GM18873 (cell line): ENCODE measurements at regions not wholly inside any gene's neighbourhood (a gene's known extent, or its start where the extent isn't known, plus 50 kb on each side); places are given as distances from the start of the nearest gene placed in this dataset.

Experiments used
- ATAC-seq: cut with Tn5 transposase; IDR thresholded peaks from one replicate; pipeline ENCODE4 v1.9.1; 2021; ENCODE audit warnings: mild to moderate bottlenecking, moderate library complexity, moderate number of reproducible peaks; ENCODE audit not compliant: unreplicated experiment, low FRiP score

DNA sequence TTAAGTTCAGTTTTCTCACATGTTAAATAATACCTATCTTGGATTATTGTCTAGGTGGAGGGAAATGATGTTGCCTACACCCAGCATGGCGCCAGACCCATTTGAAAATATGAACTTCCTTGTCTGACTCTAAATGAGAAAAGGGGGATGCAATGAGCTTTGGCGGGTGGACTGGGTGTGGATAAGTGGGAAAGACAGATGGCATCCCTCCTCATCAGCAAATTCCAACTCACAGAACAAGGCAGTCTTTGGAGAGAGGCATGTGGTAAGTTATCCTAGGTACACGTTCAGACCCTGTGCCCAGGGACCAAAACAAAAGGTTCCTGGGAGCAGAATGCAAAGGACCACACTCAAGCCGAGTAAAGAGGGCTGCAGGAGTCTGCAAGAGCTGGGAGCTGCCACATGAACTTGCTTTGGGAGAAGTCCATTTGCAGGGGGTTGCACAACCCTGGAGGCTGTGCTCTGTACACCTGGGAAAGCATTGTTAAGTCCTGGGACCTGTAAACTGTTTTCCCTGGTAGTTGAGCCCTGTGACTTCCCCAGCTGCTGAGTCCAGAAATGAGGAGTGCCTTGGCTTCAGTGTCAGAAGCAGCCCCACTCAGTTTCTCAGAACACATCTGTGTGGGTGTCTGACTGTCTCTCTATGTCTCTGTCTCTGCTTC lies 102.3 kb upstream of the TPM1 start:
- ATAC-seq = no peak

DNA sequence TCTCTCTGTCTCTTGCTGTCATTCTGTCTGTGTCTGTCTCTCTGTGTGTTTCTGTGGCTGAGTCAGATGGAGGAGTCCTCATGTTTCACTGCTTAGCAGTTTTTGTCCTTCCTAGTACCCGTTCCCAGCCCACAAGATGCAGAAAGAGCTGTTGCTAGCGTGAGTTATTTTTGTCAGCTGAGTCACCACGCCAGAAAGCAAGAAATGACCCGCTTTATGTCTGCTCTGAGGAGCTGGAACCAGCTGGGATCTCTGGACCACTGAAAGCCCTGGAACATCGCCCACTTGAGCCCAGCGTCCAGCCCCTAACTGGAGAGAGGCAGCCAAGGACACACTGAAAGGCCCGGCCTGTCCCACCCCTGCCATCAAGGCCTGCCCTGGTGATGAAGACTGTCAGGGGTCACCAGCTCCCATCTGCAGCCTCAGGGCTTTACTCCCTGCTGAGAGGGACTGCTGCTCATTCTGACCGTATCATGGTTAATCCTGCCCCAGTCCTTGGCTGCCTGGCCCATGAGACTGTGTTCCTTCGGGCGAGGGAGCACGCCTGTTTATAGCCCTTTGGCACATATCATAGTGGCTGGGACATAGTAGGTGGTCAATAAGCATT lies 101.7 kb upstream of the TPM1 start:
- no peak for ATAC-seq

GRCh38 chr15:62941699-62942098 lies 100.8 kb upstream of the TPM1 start:
- ATAC-seq = no peak

- no peak for ATAC-seq
These were observed 100.1 kb upstream of the TPM1 start for GRCh38 chr15:62942428-62942827.

DNA sequence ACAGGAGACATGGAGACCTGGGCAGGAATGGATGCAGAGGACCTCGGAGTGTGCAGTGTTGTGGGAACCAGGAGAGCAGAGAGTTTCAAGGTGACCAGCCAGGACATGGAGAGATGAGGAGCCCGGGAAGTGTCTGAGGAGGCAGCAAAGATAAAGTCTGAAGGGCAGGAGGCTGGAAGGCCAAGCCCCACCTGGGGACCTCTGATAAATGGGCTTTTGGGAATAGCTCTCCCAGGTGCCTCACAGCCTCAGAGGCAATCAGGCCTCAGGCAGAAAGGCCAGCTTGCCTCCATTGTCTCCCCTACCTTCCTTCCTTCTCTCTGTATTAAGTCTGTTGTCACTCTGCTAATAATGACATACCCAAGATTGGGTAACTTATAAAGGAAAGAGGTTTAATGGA lies 97.5 kb upstream of the TPM1 start:
- no peak for ATAC-seq

GRCh38 chr15:62945760-62946159 lies 96.8 kb upstream of the TPM1 start:
- no peak for ATAC-seq

- ATAC-seq = no peak
These were observed 95.6 kb upstream of the TPM1 start for GRCh38 chr15:62946940-62947339.

DNA sequence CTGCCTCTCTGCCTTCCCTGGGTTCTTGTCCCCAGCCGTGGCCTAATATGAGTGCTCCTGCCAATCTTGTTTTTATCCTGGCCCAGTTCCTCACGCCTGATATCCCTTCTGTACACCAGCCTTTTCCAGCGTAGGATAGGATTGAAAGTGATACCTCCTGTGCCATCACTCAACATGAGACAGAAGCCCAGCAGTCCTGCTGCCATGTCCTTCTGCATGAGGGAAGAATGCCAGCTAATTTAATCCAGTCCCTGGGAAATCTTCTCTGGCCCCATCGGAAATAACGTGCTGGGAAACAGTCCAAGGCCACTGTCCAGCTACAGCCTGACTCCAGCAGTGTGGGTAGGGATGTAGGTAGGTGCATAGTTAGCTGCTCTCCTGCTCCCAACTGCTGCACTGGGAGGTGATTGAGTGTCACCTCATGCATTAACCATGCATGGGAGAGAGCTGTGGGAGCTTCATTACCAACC lies 92.0 kb upstream of the TPM1 start:
- no peak for ATAC-seq

GRCh38 chr15:62951481-62951880 lies 91.1 kb upstream of the TPM1 start:
- no peak for ATAC-seq

DNA sequence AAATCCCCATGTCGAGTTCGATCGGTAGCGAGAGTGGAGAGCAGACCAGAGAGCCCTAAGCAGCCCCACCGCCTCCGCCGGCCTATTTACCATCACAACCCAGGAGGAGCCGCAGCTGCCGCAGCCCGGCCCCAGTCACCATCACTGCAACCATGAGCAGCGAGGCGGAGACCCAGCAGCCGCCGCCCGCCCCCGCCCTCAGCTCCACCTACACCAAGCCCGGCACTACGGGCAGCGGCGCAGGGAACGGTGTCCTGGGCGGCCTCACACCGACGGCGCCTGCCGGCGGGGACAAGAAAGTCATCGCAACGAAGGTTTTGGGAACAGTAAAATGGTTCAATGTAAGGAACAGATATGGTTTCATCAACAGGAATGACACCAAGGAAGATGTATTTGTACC lies 89.5 kb upstream of the TPM1 start:
- no peak for ATAC-seq

DNA sequence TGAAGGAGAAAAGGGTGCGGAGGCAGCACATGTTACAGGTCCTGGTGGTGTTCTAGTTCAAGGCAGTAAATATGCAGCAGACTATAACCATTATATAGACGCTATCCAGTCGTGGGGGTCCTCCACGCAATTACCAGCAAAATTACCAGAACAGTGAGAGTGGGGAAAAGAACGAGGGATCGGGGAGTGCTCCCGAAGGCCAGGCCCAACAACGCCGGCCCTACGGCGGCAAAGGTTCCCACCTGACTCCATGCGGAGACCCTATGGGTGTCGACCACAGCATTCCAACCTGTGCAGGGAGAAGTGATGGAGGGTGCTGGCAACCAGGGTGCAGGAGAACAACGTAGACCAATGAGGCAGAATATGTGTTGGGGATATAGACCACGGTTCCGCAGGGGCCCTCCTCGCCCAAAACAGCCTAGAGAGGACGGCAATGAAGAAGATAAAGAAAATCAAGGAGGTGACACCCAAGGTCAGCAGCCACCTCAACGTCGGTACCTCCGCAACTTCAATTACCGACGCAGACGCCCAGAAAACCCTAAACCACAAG lies 89.0 kb upstream of the TPM1 start:
- ATAC-seq = no peak

DNA sequence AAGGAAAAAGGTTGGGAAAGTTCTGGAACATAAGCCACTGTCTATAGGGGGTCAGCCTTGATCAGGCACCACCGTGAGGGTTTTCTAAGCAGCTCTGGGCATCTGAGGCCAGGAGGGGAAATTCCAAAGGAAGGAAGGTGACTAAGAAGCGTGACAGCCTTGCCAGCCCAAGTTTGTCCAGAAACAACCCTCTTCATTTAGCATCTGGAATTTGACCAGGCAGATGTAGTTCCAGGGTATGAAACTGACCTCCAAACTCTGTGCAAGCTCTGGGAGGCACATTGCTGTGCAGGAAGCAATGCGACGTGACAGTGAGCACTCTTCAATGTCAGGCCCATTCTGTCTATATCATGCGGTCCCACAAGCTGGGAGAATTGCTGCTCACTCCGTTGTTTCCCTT lies 85.4 kb upstream of the TPM1 start:
- ATAC-seq = no peak

- no peak for ATAC-seq
These were observed 83.8 kb upstream of the TPM1 start for GRCh38 chr15:62958528-62959363.

- ATAC-seq = no peak
These were observed 81.4 kb upstream of the TPM1 start for GRCh38 chr15:62961134-62961533.

GRCh38 chr15:62962101-62962995 lies 80.2 kb upstream of the TPM1 start:
- ATAC-seq = no peak

DNA sequence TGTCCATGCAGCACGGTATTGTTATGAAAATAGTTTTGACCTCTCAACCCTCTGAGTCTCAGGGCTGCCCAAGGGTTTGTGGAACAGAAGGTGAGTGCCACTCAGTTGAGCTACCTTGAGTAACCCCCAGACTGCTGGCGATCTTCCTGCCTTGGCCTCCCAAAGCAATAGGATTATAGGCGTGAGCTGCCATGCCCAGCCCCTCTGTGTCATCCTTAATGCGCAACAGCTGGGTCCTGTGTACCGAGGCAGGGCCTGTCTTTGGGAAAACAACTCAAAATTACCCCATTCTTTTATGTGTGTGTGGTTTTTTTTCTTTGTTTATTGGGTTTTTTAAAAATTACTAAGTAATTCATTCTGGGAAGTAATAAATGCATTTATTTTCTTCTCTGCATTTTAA lies 78.3 kb upstream of the TPM1 start:
- ATAC-seq = no peak

- ATAC-seq = no peak
These were observed 76.1 kb upstream of the TPM1 start for GRCh38 chr15:62966294-62967078.

- ATAC-seq = no peak
These were observed 73.8 kb upstream of the TPM1 start for GRCh38 chr15:62968699-62969098.

DNA sequence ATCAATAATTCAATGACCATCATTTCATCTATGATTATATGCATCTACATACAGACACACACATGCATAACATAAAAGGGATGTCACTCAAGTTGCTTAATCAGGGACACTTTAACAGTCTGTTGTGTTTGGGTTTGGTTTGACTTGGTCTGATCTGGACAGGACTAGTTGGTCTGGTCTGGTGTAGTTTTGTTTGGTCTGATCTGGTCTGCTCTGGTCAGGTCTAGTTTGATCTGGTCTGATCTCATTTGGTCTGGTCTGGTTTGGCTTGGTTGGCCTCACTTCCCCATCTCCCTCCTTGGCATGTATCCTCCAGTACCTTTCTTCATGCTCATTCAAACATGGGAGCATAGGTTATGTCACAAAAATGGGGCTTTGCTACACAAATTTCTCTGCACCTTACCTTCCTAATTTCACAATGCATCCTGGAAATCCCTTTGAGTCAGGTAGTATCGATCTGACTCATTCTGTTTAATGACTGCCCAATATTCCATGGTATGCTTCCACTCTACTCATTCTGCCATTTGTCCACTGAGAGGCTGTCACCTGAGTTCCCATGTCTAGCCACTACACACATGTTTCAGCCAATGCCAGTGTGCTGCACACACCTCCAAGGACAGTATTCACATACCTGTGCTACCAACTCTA lies 73.0 kb upstream of the TPM1 start:
- no peak for ATAC-seq
